ENCODE measurements at regions not wholly inside any gene's neighbourhood (a gene's known extent, or its start where the extent isn't known, plus 50 kb on each side); places are given as distances from the start of the nearest gene placed in this dataset.

GRCh38 chr17:51427856-51428255 lies 167.5 kb downstream of the UTP18 start:
- TF ChIP-seq CTCF (IDR thresholded peaks at IDR 0.05; ENCODE audit: low read length) (no peak), EZH2 (IDR thresholded peaks at IDR 0.05; ENCODE audit: borderline replicate concordance, low read length) (no peak)
